HG03139 (cell line): ENCODE measurements at regions not wholly inside any gene's neighbourhood (a gene's known extent, or its start where the extent isn't known, plus 50 kb on each side); places are given as distances from the start of the nearest gene placed in this dataset.
"Not testable (repeated sequence)": the region's sequence is repeated elsewhere in the genome, so short reads cannot be mapped to it uniquely, and the experiment has no call there.

Experiments used
- ATAC-seq: cut with Tn5 transposase; IDR thresholded peaks from one replicate; pipeline ENCODE4 v1.9.1; 2021; ENCODE audit not compliant: unreplicated experiment

DNA sequence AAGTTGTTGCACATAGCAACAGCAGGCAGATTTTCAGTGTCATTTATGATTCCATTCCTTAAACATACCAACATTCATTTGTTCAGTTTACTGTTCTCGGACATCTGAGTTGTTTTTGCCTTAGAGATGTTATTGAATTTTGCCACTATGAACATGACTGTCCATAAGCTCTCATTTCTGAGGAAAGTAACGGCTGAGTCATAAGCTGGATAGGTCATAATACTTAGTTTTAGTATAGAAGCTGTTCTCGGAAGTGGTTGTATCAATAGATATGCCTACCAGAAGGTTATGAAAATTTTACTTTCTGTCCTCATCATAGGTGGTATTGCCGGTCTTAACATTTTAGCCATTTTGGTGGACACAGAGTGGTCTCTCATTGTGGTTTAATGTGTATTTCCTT is 157.1 kb upstream of the CLNK start:
- ATAC-seq, result no peak

DNA sequence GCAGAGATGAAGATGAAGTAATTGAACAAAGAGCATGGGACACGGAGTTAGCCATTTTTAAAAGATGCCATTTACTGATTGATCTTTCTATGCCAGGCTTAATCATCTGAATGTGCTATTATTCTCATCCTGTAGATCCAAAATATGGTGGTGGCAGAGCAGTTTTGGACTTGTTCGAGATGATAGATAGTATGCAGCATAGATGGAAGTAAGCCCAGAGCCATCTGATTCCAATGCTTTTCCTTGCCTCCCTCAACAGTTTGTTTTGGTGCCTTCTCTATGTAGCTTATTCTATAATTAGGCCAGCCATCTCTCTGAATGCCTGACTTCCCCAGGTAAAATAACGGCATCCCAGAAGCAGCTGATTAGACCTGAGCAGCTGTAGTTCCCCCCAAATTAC is 152.6 kb upstream of the CLNK start:
- ATAC-seq, result no peak

DNA sequence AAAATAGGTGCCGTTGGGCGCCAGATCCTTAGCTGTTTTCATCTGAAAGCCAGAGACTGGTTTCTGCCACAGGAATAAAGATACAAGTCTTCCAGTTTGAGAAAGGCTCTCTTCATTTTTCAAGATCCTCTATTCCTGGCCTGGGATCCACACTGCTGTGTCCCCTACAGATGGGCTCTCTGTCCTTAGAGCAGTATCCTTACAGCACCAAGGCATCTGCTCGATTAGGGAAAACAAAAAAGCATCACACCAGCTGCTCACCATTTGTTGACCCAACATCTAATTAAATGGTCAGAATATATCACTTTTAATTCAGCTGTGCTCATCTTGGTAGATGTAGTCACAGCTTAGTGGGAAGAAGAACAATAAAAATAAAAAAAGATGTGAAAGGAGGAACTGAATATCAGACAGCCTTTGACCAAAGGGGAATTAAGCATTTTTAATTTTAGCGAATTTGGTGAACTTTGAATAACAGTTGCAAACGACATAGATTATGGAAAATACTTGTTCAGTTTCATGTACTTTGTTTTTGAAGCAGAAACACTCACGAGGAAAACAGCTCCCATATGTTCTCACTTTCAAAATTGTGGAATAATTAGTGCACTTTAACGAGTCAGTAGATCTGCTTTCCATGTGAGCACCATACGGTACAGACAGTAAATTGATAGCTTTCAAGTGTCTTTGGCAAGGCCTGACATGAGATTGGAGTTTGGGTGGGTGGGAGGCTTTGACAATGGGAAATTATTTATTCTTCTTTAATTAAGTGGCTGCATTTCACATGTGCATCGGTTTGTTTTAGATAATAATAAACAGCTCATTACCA is 148.4 kb upstream of the CLNK start:
- no peak for ATAC-seq

DNA sequence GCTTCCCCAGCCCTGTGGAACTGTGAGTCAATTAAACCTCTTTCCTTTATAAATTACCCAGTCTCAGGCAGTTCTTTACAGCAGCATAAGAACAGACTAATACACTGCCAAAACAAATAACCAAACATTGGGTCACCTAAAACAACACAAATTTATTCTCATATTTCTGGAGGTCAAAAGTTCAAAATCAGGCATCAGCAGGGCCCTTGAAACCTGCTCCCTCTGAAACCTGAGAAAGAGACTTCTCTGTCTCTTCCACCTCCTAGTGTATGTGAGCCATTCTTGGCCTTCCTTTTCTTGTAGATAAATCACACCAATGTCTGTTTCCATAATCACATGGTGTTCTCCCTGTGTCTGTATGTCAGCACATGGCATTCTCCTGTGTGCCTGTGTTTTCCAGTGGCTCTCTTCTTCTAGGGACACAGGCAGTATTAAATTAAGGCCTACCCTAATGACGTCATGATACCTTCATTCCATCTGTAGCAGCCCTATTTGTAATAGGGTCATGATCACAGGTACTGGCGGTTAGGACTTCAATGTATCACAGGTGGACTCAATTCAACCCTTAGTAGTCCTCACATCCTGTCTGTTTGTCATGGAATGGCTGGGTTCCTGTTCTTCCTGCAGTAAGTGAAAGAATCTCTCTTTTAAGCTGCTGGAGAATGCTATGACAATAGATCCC is 147.3 kb upstream of the CLNK start:
- ATAC-seq, result no peak

DNA sequence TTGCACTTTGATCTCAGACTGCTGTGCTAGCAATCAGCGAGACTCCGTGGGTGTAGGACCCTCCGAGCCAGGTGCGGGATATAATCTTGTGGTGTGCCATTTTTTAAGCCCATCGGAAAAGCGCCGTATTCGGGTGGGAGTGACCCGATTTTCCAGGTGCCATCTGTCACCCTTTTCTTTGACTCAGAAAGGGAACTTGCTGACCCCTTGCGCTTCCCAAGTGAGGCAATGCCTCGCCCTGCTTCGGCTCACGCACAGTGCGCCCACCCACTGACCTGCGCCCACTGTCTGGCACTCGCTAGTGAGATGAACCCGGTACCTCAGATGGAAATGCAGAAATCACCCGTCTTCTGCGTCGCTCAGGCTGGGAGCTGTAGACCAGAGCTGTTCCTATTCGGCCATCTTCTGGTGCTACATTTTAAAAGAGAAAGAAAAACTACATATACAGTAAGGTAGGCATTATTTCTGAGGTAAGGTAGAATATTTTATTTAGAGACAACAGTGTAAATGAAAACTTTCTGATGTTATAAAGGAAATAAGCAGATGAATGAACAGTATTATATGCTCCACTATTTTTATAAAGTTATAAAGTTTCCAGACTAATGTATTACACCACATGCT is 144.5 kb upstream of the CLNK start:
- ATAC-seq, result not testable (repeated sequence)

DNA sequence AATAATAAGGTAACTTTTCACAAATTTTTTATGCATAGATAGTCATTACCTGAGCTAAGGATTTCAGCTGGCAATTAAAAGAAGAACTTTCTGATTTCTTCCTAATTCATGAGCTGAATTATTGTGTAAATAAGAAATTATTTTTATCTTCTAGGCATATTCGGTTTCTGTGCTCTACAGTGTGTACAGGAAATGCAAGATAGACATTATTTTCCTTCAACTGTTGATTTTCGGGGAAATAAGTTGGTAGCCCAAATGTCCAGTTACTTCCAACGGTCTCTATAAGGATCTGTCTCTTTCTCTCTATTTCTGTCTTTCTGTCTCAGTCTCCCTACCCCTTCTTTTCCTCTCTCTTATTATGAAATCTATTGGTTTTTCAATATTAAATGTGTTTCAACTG is 137.3 kb upstream of the CLNK start:
- no peak for ATAC-seq

DNA sequence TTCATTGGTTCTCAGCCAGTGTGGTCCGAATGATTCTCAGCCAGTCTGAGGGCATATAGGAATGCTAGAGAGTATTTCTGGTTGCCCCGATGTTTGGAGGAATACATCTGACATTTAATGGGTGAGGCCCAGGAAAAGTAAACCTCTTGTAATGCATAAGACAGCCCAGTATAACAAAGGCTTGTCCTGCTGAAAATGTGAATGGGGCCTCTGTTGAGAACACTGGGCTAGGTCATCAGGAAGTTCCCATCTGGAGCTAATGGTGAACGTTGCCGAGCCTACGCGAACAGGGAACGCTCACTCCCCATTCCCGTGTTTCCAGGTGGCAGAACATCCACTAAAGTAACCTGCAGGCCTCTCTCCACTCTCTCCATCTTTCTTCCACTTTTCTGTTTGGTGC is 132.0 kb upstream of the CLNK start:
- no peak for ATAC-seq

DNA sequence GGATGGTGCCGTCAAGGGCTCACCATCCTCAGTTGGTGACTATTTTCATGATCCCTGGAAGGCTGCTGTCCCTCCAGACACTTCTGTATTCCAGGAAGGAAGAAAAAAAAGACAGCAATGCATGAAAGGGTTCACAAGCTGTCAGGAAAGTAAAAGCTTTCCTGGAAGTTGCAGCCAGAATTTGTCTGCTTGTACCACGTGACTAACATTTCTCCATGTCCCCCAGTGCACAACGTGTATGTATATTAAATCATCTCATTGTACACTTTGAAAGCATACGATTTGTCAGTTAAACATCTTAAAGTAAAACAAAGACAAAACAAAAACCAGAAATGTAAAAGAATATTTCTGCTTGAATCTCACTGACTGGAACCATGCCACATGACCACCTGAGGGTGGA is 127.4 kb upstream of the CLNK start:
- no peak for ATAC-seq

DNA sequence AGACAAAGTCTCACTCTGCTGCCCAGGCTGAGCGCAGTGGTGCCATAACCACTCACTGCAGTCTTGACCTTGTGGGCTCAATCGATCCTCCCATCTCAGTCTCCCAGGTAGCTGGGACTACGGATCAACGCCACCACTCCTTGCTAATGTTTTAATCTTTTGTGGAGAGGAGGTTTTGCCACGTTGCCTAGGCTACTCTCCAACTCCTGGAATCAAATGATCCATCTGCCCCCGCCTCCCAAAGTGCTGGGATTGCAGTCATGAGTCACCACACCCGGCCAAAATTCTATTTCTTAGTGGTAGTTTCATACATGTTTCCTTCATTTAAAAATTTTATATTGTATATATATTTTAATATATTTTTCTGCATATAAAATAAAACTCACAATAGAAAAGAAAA is 125.8 kb upstream of the CLNK start:
- ATAC-seq, result no peak

DNA sequence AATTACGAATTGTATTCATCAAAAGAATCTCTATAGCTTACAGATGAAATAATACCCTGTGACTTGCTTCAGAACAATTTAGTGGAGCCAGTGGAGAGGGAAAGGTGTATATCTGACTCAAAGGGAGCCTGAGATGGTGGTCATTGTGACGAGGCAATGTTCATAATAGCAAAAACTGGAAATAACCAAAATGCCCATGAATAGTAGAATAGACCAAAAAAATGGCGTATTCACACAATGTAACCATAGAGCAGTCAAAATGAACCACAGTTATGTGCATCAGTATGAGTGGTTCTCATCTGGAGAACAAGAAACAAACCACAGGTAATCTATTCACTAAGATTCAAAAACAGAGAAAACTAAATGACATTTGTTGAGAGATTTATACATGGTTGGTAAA is 125.3 kb upstream of the CLNK start:
- no peak for ATAC-seq

DNA sequence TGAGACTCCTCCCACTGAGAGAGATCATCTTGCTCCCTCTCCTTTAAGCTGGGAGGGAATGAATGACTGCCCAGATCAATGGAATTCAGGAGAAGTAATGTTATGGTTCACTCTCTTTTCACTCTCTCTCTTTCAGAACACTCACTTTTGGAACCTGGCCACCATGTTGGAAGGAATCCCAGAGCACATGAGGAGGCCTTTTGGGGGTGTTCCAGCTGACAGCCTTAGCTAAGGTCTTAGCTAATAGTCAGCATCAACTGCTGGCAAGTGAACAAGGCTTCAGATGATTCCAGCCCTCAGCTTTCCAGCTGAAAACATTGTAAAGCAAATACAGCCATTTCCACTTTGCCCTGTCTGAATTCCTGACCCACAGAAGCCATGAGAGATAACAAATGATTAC is 124.0 kb upstream of the CLNK start:
- no peak for ATAC-seq

DNA sequence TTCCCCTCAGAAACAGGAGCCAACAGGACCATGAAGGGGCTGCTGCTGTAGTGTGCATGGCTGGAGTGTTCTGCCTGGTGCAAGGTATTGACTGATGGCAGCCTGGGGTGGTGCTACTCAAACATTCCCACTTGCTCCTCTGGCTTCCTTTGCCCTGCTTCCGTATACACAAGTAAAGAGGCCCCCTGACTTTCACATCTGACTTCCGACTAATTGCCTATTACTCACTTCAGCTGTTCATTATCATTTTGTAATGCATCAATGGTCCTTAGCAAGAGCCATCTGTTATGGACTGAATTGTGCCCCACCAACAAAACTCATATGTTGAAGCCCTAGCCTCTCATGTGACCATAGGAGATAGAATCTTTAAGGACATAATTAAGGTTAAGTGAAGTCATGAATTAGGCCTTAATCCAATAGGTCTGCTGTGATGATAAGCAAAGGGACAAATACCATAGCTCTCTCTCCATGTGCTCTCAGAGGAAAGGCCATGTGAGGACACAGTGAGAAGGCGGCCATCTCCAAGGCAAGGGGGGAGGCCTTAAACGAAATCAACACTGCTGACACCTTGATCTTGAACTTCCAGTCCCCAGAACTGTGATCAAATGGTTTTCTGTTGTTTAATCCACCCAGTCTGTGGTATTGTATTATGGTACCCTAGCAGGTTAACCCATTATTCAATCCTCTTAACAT is 122.5 kb upstream of the CLNK start:
- no peak for ATAC-seq

DNA sequence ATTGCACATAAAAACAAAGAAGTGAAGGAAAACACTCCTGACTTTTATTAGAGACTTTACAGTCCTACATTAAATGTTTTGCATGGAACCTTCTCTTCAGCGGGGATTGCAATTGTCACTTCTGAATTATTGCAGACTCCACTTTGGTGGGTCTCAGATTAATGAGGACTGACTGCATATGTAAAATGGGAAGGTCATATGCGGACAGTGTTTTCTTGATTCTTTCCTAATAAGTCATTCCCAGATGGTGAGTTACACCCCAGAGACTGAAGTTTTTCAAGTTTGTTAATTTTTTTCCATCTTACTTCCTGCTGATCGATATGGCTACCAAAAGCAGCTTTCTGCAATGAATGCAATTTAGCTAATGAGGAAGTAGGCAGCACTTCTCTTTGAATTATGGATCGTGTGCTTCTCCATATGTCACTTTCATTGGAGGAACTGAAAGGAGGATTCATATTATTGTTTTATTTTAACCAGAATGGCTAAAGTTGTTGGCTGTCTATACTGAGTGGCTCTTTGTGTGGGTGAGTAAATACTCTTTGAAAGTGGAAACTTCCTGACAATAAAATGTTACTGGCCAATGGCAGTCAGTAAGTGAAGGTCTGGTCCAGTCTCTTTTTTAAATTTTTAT is 119.3 kb upstream of the CLNK start:
- no peak for ATAC-seq

DNA sequence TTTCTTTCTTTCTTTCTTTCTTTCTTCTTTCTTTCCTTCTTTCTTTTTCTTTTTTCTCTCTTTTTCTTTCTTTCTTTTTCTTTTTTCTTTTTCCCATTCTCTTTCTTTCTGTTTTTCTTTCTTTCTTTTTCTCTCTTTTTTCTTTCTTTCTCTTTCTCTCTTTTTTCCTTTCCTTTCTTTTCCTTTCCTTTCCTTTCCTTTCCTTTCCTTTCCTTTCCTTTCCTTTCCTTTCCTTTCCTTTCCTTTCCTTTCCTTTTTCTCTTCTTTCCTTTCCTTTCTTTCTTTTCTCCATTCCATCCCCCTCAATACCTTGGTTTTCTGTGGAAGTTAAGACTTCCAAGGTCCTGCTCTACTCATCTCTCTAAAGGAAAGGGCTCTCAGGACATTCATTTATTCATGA is 102.8 kb upstream of the CLNK start:
- ATAC-seq, result no peak

DNA sequence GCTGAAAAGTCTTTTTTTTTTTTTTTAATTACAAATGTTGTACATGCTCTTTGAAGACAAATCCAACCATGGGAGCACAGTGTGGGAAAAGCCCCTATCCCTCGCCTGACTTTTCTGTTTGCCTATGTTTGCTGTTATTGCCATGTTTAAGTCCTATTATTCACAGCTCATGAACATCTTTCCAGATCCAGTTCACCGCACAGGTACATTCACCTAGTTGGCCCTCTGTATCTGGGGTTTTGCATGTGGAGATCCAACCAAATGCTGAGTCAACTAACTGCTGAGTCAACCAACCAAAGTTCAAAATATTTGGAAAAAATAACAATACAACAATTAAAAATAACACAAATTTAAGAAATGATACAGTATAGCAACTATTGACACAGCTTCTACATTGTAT is 100.1 kb upstream of the CLNK start:
- ATAC-seq, result no peak

DNA sequence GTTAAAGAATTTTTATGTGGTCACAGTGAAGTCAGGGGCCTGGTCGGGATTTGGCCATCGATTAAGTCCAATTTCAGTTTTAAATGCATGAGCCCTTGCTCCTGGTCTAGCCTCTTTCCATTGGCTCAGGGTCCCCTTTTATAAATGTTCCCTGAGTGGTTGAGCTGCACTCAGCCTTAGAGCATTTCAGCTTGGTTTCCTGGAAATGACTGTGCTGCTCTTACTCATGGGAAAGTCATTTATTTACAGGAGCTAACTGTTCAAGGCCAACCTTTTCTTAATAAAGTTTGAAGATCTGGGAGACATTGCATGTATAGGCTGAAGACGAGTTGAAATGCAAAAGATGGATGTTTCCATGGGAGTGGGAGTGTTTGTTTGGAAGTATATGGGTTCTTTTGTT is 98.8 kb upstream of the CLNK start:
- ATAC-seq, result no peak

DNA sequence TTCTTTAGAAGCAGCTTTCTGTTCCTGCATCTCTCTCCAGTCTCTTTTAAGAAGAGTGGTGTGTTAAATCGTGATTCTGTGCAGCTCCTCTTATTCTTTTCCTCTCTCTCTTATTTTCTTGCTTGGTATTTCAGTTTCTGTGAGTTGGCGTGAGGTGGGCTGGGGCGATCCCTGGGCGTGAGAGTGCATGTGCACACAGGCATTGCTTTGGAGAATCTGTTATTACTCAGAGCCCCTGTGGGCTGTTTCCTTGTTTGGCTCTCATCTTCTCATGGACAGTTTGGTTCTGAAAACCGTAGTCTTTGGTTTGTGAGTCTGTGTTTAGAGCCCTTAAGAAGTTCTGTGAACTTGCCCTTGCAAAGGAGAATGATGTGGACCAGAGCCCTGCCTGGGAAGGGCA is 97.2 kb upstream of the CLNK start:
- ATAC-seq, result no peak

DNA sequence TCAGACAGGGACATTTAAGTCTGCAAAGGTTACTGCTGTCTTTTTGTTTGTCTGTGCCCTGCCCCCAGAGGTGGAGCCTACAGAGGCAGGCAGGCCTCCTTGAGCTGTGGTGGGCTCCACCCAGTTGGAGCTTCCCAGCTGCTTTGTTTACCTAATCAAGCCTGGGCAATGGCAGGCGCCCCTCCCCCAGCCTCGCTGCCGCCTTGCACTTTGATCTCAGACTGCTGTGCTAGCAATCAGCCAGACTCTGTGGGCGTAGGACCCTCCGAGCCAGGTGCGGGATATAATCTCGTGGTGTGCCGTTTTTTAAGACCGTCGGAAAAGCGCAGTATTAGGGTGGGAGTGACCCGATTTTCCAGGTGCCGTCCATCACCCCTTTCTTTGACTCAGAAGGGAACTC is 96.2 kb upstream of the CLNK start:
- not testable (repeated sequence) for ATAC-seq

DNA sequence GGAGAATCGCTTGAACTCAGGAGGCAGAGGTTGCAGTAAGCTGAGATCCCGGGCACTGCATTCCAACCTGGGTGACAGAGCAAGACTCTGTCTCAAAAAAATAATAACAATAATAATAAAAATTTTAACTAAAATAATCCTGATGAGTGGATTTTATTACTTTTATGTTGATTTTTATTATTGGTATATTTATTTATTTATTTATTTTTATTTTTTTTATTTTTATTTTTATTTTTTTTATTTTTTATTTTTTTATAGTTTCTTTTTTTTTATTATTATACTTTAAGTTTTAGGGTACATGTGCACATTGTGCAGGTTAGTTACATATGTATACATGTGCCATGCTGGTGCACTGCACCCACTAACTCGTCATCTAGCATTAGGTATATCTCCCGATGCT is 90.6 kb upstream of the CLNK start:
- not testable (repeated sequence) for ATAC-seq

DNA sequence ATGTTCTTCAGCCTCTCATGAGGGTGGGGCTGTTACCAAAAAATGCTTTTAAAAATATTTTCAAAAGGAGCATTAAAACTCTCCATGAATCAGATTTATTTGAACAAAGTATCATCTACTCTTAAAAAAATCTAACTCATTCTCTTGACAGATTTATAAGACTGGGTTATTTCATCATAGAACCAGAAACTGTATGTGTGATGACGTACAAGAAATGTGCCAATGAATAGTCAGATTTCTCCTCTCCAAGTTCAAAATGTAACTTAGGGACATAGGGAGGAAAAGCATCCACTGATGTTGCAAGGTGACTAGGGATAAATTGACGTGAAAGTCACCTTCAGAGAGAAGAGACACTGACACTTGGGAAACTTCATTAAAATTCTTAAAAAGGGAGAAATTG is 89.1 kb upstream of the CLNK start:
- ATAC-seq, result no peak

DNA sequence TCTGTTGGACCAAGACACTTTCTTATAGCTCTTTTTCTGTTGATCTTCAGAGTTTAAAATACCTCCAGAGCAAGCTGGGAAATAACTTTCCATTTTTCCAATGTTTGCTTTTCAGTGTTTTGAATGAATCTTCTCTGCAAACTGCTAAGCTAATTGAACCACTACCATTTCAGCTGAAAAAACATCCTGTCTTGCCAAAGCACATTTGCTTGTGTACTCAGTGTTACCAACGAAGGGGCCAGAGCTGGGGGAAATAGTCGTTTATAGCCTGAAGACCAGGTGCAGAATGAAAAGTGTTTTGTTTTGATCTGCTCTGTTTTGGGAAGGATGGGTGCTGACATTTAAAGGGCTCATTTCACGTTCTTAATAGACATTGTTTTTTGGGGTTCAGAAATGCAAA is 88.4 kb upstream of the CLNK start:
- no peak for ATAC-seq
